H9 (cell line): ENCODE measurements at regions not wholly inside any gene's neighbourhood (a gene's known extent, or its start where the extent isn't known, plus 50 kb on each side); places are given as distances from the start of the nearest gene placed in this dataset.

ENCODE experiments used
- DNase-seq: peaks from one replicate; pipeline ENCODE4 v3.0.0-alpha.2; 2017
- H2AFZ ChIP-seq: one replicate; pipeline ENCODE4 v1.6.1; 2013; ENCODE audit warnings: mild to moderate bottlenecking, low read length, control low read depth, moderate library complexity
- H2AK5ac ChIP-seq: 2 replicates; pipeline ENCODE4 v1.6.1; 2013; ENCODE audit warnings: low read length, control low read depth, mixed read lengths; ENCODE audit not compliant: insufficient read length
- H2BK120ac ChIP-seq: one replicate; pipeline ENCODE4 v1.6.1; 2013; ENCODE audit warnings: low read depth, mild to moderate bottlenecking, low read length, control low read depth, inconsistent platforms; ENCODE audit not compliant: poor library complexity, severe bottlenecking
- H2BK12ac ChIP-seq: 2 replicates; pipeline ENCODE4 v1.6.1; 2013; ENCODE audit warnings: low read length, control low read depth, mixed read lengths, low read depth; ENCODE audit not compliant: insufficient read length
- H2BK15ac ChIP-seq: 2 replicates; pipeline ENCODE4 v1.6.1; 2013; ENCODE audit warnings: low read depth, low read length, control low read depth
- H2BK20ac ChIP-seq: one replicate; pipeline ENCODE4 v1.6.1; 2013; ENCODE audit warnings: low read depth, mild to moderate bottlenecking, low read length, control low read depth, inconsistent platforms; ENCODE audit not compliant: poor library complexity, severe bottlenecking
- H2BK5ac ChIP-seq: 2 replicates; pipeline ENCODE4 v1.6.1; 2013; ENCODE audit warnings: low read length, control low read depth, mixed read lengths; ENCODE audit not compliant: insufficient read length
- H3K14ac ChIP-seq: 2 replicates; pipeline ENCODE4 v1.6.1; 2013; ENCODE audit warnings: low read length, control low read depth; ENCODE audit not compliant: insufficient read depth
- H3K18ac ChIP-seq: 2 replicates; pipeline ENCODE4 v1.6.1; 2013; ENCODE audit warnings: low read depth, mild to moderate bottlenecking, mixed read lengths, low read length, control low read depth; ENCODE audit not compliant: insufficient read length
- H3K23ac ChIP-seq: 2 replicates; pipeline ENCODE4 v1.6.1; 2013; ENCODE audit warnings: low read length, control low read depth, mixed read lengths, low read depth; ENCODE audit not compliant: insufficient read length
- H3K23me2 ChIP-seq: 2 replicates; pipeline ENCODE4 v1.6.1; 2013; ENCODE audit warnings: low read depth, mild to moderate bottlenecking, mixed read lengths, low read length, control low read depth; ENCODE audit not compliant: insufficient read length, poor library complexity, severe bottlenecking
- H3K27ac ChIP-seq: 2 replicates; pipeline ENCODE4 v1.5.1; 2013; ENCODE audit warnings: low read length, control low read depth, mixed read lengths, low read depth; ENCODE audit not compliant: insufficient read length
- H3K27me3 ChIP-seq: 2 replicates; pipeline ENCODE4 v1.6.1; 2013; ENCODE audit warnings: low read length, control low read depth, inconsistent platforms; ENCODE audit not compliant: insufficient read depth
- H3K4ac ChIP-seq: 2 replicates; pipeline ENCODE4 v1.6.1; 2013; ENCODE audit warnings: low read depth, mild to moderate bottlenecking, control low read depth, inconsistent platforms, low read length, moderate library complexity
- H3K4me1 ChIP-seq: 2 replicates; pipeline ENCODE4 v1.6.1; 2013; ENCODE audit warnings: low read length, control low read depth, inconsistent platforms; ENCODE audit not compliant: insufficient read depth
- H3K4me2 ChIP-seq: 2 replicates; pipeline ENCODE4 v1.6.1; 2013; ENCODE audit warnings: low read length, control low read depth, mixed read lengths; ENCODE audit not compliant: insufficient read length, insufficient read depth
- H3K56ac ChIP-seq: 2 replicates; pipeline ENCODE4 v1.6.1; 2013; ENCODE audit warnings: low read depth, mild to moderate bottlenecking, mixed read lengths, low read length, control low read depth; ENCODE audit not compliant: insufficient read length
- H3K79me1 ChIP-seq: 2 replicates; pipeline ENCODE4 v1.6.1; 2013; ENCODE audit warnings: low read depth, mild to moderate bottlenecking, moderate library complexity, low read length, control low read depth, inconsistent platforms; ENCODE audit not compliant: insufficient read depth, poor library complexity, severe bottlenecking
- H3K79me2 ChIP-seq: 2 replicates; pipeline ENCODE4 v1.6.1; 2013; ENCODE audit warnings: low read length, control low read depth, inconsistent platforms; ENCODE audit not compliant: insufficient read depth
- H3K9ac ChIP-seq: 2 replicates; pipeline ENCODE4 v1.6.1; 2013; ENCODE audit warnings: low read length, control low read depth, mixed read lengths; ENCODE audit not compliant: insufficient read length; ENCODE audit errors: extremely low read depth
- H3K9me3 ChIP-seq: one replicate; pipeline ENCODE4 v1.6.1; 2013; ENCODE audit warnings: low read depth, low read length, inconsistent platforms; ENCODE audit not compliant: control insufficient read depth
- H3T11ph ChIP-seq: one replicate; pipeline ENCODE4 v1.6.1; 2013; ENCODE audit warnings: mild to moderate bottlenecking, low read length, control low read depth, inconsistent platforms
- H4K20me1 ChIP-seq: one replicate; pipeline ENCODE4 v1.6.1; 2013; ENCODE audit not compliant: control insufficient read depth, insufficient read length, insufficient read depth
- H4K5ac ChIP-seq: 2 replicates; pipeline ENCODE4 v1.6.1; 2013; ENCODE audit warnings: low read depth, mild to moderate bottlenecking, mixed read lengths, low read length, control low read depth; ENCODE audit not compliant: insufficient read length
- H4K8ac ChIP-seq: replicated peaks from 2 replicates; pipeline ENCODE4 v1.6.1; 2013; ENCODE audit warnings: low read length, control low read depth, mixed read lengths, low read depth; ENCODE audit not compliant: insufficient read length
- H4K91ac ChIP-seq: 2 replicates; pipeline ENCODE4 v1.6.1; 2013; ENCODE audit warnings: low read depth, mild to moderate bottlenecking, moderate library complexity, mixed read lengths, low read length, control low read depth; ENCODE audit not compliant: insufficient read length
- H3K27ac Mint-ChIP-seq, 3 experiments: 2 replicates in 2 of 3; 3 replicates in 1 of 3; pipeline ENCODE4 v1.8.0; 2020 to 2021; ENCODE audit warnings: mixed read lengths in 3 of 3, mild to moderate bottlenecking in 1 of 3, moderate library complexity in 1 of 3
- H3K27me3 Mint-ChIP-seq: 2 replicates; pipeline ENCODE4 v1.8.0; 2021; ENCODE audit warnings: low read depth, mild to moderate bottlenecking, moderate library complexity, mixed read lengths
- H3K36me3 Mint-ChIP-seq, 3 experiments: 2 replicates in 2 of 3; 3 replicates in 1 of 3; pipeline ENCODE4 v1.8.0; 2020 to 2021; ENCODE audit warnings: low read depth in 3 of 3, mixed read lengths in 3 of 3; ENCODE audit not compliant: insufficient read depth in 1 of 3
- H3K4me1 Mint-ChIP-seq, 2 experiments: 2 replicates each; pipeline ENCODE4 v1.8.0; 2020; ENCODE audit warnings: mixed read lengths in 2 of 2
- H3K4me3 Mint-ChIP-seq, 2 experiments: 2 replicates in 1 of 2; 3 replicates in 1 of 2; pipeline ENCODE4 v1.8.0; 2020 to 2021; ENCODE audit warnings: mild to moderate bottlenecking in 2 of 2, mixed read lengths in 2 of 2, moderate library complexity in 1 of 2
- H3K9me3 Mint-ChIP-seq, 2 experiments: 2 replicates in 1 of 2; 3 replicates in 1 of 2; pipeline ENCODE4 v1.8.0; 2020; ENCODE audit warnings: mild to moderate bottlenecking in 2 of 2, mixed read lengths in 2 of 2, moderate library complexity in 1 of 2
- WGBS: extraction: QIAGEN DNeasy Blood & Tissue Kit; methylation state at CpG from one replicate; pipeline ENCODE4 v1.1.7; 2013; ENCODE audit warnings: missing lambda C conversion rate, low lambda C conversion rate, mixed read lengths; ENCODE audit not compliant: insufficient read length; ENCODE audit errors: extremely low coverage; 5-methylcytosine and 5-hydroxymethylcytosine counted together
- TF ChIP-seq, protein P1 (sequence below): fragments of 200-600 bp; sonication (generic); conservative IDR thresholded peaks from 3 replicates; pipeline ENCODE4 v1.8.0; 2021; ENCODE audit warnings: antibody characterized with exemption, mild to moderate bottlenecking

DNA sequence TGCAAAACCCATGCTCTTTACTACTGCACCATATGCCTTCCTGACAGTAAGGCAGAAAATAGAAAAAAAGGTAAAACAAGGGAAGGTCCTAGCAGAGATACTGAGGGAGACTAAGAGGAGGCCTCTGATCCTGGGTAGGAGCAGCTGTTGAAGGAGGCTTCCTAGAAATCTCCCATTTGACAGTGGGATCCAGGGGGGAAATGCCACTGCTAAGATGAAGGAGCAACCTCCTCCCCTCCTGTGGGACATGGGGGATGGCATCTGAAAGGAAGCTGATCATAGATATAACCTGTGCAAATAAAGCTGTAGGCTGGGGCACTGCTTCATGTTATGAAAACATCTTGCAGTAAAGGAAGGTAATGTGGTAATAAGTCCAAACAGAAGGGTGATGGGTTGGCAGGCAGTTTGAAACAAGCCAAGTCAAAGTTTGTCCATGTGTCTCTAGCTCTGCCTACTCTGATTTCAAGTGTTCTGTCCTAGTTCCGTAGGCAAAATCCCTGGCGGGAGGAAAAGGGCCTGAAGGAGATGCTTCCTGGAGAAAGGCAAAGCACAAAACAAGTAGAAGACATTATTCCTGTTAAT, 86.7 kb upstream of the EED start:
- no peaks in the 10 kb centered on the region for H4K20me1 ChIP-seq
- H2BK15ac ChIP-seq = no peak overlapping the region
- H2BK12ac ChIP-seq = no peak overlapping the region
- H2AFZ ChIP-seq = no peak overlapping the region
- no peak overlapping the region for H3K9ac ChIP-seq
- WGBS = no CpG with 5 or more reads among the region's 2 CpGs
- H3K79me1 ChIP-seq = no peaks in the 10 kb centered on the region
- H2BK5ac ChIP-seq = no peak overlapping the region
- no peak overlapping the region for H4K8ac ChIP-seq
- no peaks in the 10 kb centered on the region for H3K79me2 ChIP-seq
- Mint-ChIP-seq H3K4me3 (no peak overlapping the region), H3K27me3 (peaks cover 3% of the 10 kb centered on the region; the same call in 1 of the 2 replicates), H3K9me3 (no peaks in the 10 kb centered on the region), H3K4me1 (peaks cover 6 to 7% of the 10 kb centered on the region in 2 experiments), H3K36me3 (no peaks in the 10 kb centered on the region), H3K27ac (no peak overlapping the region)
- H3K18ac ChIP-seq = no peak overlapping the region
- no peak overlapping the region for H3K23ac ChIP-seq
- DNase-seq = no peak
- TF ChIP-seq, protein P1, sequence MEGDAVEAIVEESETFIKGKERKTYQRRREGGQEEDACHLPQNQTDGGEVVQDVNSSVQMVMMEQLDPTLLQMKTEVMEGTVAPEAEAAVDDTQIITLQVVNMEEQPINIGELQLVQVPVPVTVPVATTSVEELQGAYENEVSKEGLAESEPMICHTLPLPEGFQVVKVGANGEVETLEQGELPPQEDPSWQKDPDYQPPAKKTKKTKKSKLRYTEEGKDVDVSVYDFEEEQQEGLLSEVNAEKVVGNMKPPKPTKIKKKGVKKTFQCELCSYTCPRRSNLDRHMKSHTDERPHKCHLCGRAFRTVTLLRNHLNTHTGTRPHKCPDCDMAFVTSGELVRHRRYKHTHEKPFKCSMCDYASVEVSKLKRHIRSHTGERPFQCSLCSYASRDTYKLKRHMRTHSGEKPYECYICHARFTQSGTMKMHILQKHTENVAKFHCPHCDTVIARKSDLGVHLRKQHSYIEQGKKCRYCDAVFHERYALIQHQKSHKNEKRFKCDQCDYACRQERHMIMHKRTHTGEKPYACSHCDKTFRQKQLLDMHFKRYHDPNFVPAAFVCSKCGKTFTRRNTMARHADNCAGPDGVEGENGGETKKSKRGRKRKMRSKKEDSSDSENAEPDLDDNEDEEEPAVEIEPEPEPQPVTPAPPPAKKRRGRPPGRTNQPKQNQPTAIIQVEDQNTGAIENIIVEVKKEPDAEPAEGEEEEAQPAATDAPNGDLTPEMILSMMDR = no peak
- no peak overlapping the region for H2BK20ac ChIP-seq
- no peak overlapping the region for H3K4me2 ChIP-seq
- no peaks in the 10 kb centered on the region for H3K27me3 ChIP-seq
- H2BK120ac ChIP-seq = no peak overlapping the region
- H3K14ac ChIP-seq = no peak overlapping the region
- H3T11ph ChIP-seq = no peak overlapping the region
- no peaks in the 10 kb centered on the region for H3K23me2 ChIP-seq
- no peak overlapping the region for H3K27ac ChIP-seq
- H3K56ac ChIP-seq = no peak overlapping the region
- H3K9me3 ChIP-seq = no peaks in the 10 kb centered on the region
- H2AK5ac ChIP-seq = no peak overlapping the region
- no peak overlapping the region for H3K4ac ChIP-seq
- H3K4me1 ChIP-seq = no peaks in the 10 kb centered on the region
- H4K5ac ChIP-seq = no peak overlapping the region
- H4K91ac ChIP-seq = no peak overlapping the region
